Loucy (cell line): ENCODE measurements at regions not wholly inside any gene's neighbourhood (a gene's known extent, or its start where the extent isn't known, plus 50 kb on each side); places are given as distances from the start of the nearest gene placed in this dataset.

ENCODE experiments used
- CTCF ChIP-seq: fragments of 200-600 bp; sonication (generic); conservative IDR thresholded peaks from 2 replicates; pipeline ENCODE4 v1.5.1; 2014; ENCODE audit warnings: mild to moderate bottlenecking, antibody characterized with exemption, low read length
- EZH2phosphoT487 ChIP-seq: fragments of 200-600 bp; IDR thresholded peaks from 2 replicates; pipeline ENCODE4 v1.6.1; 2018; ENCODE audit warnings: antibody characterized with exemption, mild to moderate bottlenecking, moderate library complexity, borderline replicate concordance

- TF ChIP-seq CTCF (no peak), EZH2phosphoT487 (no peak)
Measured at GRCh38 chr2:13121096-13121495, 404.4 kb downstream of the TRIB2 start.
